ENCODE measurements at regions not wholly inside any gene's neighbourhood (a gene's known extent, or its start where the extent isn't known, plus 50 kb on each side); places are given as distances from the start of the nearest gene placed in this dataset.

- Histone ChIP-seq H3K27ac (ENCODE audit: insufficient read length, low read depth, low read length) (no peak overlapping the region), H3K23me2 (ENCODE audit: insufficient read length, low read depth, low read length, poor library complexity, severe bottlenecking) (no peaks in the 10 kb centered on the region), H2BK120ac (ENCODE audit: low read depth, low read length, poor library complexity, severe bottlenecking) (no peak overlapping the region), H3K4me1 (ENCODE audit: insufficient read depth, low read length) (no peaks in the 10 kb centered on the region), H3K79me1 (ENCODE audit: insufficient read depth, low read depth, low read length, poor library complexity, severe bottlenecking) (no peaks in the 10 kb centered on the region), H3K9me3 (ENCODE audit: control insufficient read depth, low read depth, low read length) (no peaks in the 10 kb centered on the region), H4K91ac (ENCODE audit: insufficient read length, low read depth, low read length) (no peak overlapping the region), H3K14ac (ENCODE audit: insufficient read depth, low read length) (no peak overlapping the region), H4K5ac (ENCODE audit: insufficient read length, low read depth, low read length) (no peak overlapping the region), H2BK5ac (ENCODE audit: insufficient read length, low read length) (no peak overlapping the region), H2AK5ac (ENCODE audit: insufficient read length, low read length) (no peak overlapping the region), H3K56ac (ENCODE audit: insufficient read length, low read depth, low read length) (no peak overlapping the region), H3T11ph (ENCODE audit: low read length) (no peak overlapping the region), H2AFZ (ENCODE audit: low read length) (no peak overlapping the region), H3K9ac (ENCODE audit: extremely low read depth, insufficient read length, low read length) (no peak overlapping the region), H3K27me3 (ENCODE audit: insufficient read depth, low read length) (no peaks in the 10 kb centered on the region), H3K79me2 (ENCODE audit: insufficient read depth, low read length) (no peaks in the 10 kb centered on the region), H3K18ac (ENCODE audit: insufficient read length, low read depth, low read length) (no peak overlapping the region), H4K8ac (replicated peaks; ENCODE audit: insufficient read length, low read depth, low read length) (no peak overlapping the region), H2BK20ac (ENCODE audit: low read depth, low read length, poor library complexity, severe bottlenecking) (no peak overlapping the region), H3K4me2 (ENCODE audit: insufficient read depth, insufficient read length, low read length) (no peak overlapping the region), H3K4ac (ENCODE audit: low read depth, low read length) (no peak overlapping the region), H4K20me1 (ENCODE audit: control insufficient read depth, insufficient read depth, insufficient read length) (no peaks in the 10 kb centered on the region), H2BK12ac (ENCODE audit: insufficient read length, low read depth, low read length) (no peak overlapping the region), H2BK15ac (ENCODE audit: low read depth, low read length) (no peak overlapping the region), H3K23ac (ENCODE audit: insufficient read length, low read depth, low read length) (no peak overlapping the region)
- Mint-ChIP-seq H3K27me3 (ENCODE audit: low read depth) (peaks cover 4% of the 10 kb centered on the region), H3K27ac (no peak overlapping the region; a peak in 1 of 7 replicates), H3K9me3 (no peaks in the 10 kb centered on the region), H3K4me1 (peaks cover 0 to 3% of the 10 kb centered on the region in 2 experiments; a peak in 1 of 4 replicates), H3K36me3 (ENCODE audit: insufficient read depth in 1 of 3, low read depth in 3 of 3) (no peaks in the 10 kb centered on the region), H3K4me3 (no peak overlapping the region)
- no peak for DNase-seq
- no peak for TF ChIP-seq CTCF (conservative IDR thresholded peaks at IDR 0.05)
- WGBS (ENCODE audit: extremely low coverage, insufficient read length, low lambda C conversion rate) = no CpG with 5 or more reads among the region's 13 CpGs
These were observed 84.7 kb upstream of the SLC25A33 start for GRCh38 chr1:9454494-9455066.

All from H9 (cell line).